NOMO-1 treated with DMSO at 0.1 percent for 48 hours (cell line): ENCODE measurements at regions not wholly inside any gene's neighbourhood (a gene's known extent, or its start where the extent isn't known, plus 50 kb on each side); places are given as distances from the start of the nearest gene placed in this dataset.

Source experiments
- DNase-seq: peaks from one replicate; lab custom pipeline; 2025; ENCODE audit not compliant: unreplicated experiment; lab: John Stamatoyannopoulos, UW

DNA sequence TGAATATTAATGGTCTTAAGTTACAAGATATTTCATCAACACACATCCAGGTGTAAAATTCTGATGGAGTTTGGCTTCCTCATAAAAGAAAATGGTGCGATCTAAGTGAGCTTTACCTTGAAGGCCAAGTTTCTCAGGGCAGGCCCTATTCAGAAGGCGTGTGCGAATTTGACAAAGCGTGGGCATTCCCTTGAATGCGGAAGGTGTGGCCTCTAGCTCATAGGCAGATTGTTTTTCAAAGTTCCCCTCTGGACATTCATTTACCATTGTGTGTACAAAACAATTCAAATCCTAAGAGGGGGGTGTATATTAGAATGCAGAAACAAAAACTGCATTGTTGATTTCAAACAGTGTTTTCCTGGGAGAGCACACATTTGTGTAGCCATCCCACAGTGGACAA, 411.9 kb upstream of the PKN2 start:
- DNase-seq, result no peak

DNA sequence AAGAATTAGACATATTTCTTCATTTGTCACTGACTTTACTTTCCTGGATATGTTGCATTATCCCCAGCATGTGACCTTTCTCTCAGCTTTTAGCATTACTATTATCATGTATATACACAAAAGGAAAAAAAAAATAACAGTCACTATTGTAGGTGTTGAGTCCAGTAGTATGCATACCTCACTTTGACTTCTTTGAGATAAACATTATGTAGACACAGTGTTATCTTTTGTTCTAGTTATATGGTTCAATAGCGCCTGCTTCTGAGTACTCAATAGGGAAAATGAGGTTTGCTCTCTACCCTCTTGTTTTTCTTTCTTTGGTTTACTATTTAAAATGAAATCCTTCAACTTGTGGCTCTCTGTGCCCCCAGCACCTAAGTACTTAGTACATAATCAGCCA, 409.6 kb upstream of the PKN2 start:
- no peak for DNase-seq

DNA sequence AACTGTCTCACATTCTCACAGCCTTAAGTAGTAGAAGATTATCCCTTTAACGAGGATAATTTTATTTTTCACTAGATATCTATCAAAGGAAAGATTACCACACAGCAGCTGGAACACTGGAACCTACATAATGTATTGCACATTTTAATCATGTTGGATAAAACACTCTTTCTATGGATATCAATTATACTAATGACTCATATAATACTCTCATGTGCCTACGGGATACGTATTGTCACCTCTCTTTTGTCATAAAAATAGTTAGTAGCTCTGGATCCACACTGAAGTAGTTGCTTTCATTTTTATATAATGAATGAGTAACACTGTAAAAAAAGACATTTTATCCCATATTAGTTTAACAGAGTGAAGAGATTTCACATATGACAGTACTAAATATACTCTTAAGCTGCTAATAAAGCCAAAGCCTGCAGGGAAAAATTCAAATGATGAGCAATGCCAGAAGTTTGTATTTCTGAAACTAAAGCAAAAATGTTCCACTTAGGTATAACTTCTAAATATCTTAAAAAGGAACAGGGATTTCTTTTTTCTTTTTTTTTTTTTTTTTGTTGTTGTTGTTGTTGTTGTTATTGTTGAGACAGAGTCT, 408.7 kb upstream of the PKN2 start:
- no peak for DNase-seq

DNA sequence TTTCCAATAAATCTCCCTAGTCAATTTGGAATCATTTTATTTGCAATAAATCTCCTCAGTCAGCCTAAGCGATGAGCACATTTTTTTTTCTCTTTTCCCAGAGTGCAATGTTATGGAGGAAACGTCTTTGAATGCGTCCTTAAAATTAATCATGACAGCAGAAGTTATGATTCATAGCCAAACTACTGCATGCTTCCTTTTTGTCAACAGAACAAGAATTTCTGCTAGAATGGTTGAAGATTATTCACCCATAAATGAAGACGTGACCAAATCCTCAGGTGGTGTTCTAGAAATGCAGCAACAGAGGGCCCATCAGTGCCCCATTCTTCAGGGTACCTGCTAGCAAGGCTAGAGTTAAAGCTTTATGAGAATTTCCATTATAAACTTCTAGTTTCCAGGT, 407.9 kb upstream of the PKN2 start:
- DNase-seq, result peak; percentile 5

DNA sequence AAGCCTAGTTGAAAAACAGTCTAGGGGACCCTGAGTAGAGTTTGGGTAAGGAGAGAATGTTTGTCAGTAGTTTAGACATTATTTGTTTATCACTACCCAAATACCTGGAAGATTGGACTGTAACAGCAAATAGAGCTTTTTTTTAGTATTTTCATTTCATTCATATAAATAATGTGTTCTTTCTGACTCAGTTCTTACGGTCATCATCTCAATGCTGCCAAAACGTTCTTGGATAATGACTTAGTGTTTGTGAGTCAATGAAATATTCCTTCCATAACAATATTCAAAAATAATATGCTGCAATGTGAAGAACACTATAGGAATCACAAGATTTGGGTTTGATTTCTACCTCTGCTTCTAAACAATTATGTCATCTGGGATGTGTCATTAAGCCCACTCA, 400.0 kb upstream of the PKN2 start:
- DNase-seq, result no peak

DNA sequence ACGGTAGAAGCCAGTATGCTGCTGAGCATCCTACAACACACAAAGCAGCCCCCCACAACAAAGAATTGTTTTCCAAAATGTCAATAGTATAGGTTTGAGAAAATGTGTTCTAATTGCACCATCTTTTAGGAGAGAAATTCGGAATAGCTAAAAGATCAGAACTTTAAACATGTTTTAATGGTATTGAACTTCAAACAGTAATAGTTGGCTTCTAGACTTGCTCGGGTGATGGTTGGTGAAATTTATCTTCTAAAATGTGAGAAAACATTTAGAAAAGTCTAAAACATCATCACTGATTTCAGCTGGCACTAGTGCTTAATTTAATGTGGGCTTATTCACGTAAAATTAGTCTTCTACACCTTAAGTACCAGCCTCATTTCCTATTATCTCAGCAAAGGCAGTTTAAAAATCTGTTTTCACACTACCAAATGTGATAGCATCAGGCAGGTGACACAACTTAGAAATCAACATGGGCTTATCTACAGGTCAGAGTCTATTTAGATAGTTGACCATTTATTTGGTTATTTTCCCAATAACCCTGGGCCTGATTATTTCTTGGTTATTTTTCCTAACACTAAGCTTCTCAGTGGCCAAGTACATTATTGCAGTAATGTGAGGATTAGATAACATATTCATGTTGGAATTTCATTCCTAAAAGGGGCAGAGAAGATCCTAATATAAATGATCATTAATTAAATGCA, 399.3 kb upstream of the PKN2 start:
- no peak for DNase-seq

DNA sequence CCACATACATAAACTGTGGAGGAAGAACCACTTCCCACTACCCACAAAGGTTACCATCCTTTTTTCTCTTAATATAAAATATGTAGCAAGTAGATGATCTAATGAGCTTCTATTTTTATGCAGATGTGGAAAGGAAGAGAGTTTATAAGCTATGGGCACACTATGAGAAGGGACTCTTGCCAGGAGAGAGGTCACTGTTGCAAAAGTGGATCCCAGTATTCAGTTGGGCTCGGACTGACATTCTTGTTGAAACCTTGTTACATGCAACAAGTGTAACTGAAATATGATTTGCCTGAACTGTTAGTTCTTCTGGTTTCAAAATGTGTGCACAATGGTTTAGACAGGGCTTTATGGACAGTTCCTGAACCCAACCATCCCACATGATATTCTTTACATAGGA, 397.4 kb upstream of the PKN2 start:
- no peak for DNase-seq

DNA sequence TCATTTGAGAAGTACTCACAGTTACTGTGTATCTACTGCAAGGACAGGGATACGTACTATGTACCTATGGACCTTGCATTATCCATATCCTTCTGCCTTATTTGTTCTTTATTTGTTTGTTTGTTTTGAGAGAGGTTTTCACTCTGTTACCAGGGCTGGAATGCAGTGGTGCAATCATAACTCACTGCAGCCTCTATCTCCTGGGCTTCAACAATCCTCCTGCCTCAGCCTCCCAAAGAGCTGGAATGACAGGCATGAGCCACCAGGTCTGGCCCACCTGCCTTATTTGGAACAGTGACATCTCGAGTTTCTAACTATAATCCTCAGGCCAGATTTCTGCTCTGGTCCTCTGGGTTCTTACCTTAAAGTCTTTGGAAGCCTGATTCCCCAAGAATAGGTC, 395.5 kb upstream of the PKN2 start:
- DNase-seq, result no peak

DNA sequence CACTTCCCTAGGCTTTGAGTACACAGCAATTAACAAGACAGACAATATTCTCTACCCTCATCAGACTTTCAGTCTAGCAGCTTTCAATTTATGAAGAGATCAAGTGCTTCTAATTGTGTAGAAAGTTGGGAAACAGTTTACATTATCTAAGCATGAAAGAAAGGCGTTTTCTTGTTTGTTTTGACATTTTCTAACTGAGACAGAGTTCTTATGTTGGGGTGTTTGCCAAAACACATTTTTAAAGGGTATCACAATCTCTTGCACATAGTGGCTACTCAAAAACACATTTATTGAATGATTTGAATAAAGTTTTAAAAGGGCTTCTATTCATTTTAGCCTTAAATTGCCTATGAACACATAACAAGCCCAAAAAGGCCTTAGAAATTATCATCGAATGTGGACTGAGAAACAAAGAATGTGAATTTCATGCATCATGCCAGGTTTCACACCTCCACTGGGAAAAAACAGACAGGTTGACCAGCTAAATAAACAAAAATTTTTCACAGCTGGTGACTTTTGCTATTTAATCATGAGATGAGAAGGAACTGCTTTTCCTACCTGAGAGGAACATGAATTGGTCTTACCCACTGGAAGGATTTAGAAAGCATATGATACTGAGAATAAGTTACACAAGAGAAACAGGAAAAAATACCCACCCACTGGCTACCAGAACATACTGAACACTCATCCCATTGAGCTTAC, 394.5 kb upstream of the PKN2 start:
- no peak for DNase-seq

DNA sequence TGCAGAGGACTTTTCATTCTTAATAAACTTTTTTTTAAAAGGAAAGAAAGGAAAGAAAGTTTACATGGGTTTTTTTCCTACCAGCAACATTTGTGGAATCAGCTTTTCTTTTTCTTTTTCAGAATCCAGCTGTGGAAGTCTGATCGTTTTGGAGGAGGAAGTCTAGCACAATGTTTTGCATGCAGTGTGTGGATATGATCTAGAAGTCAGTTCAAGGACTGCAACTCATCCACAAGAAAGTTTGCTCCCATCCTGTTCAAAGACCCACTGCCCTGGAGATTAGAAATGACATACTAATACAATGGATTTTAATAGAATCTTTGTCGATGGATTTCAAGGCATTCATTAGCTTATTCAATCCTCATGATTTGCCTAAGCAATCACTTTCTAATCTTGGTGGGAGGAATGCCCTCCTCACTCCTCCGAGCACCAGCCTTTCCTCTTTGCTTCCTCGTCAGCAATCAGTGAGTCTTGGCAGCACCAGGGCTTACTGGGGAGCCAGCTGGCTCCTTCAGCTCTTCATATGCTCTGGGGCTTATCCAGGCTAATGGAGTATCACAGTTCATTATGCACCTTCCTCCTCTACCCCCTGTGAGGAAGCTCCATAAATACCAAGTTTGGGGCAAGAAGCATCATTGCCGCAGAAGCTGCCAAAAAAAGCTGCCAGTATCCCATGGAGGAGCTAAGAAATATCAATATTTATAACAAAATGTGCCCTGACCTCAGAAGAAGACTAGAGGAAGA, 392.3 kb upstream of the PKN2 start:
- DNase-seq, result no peak

DNA sequence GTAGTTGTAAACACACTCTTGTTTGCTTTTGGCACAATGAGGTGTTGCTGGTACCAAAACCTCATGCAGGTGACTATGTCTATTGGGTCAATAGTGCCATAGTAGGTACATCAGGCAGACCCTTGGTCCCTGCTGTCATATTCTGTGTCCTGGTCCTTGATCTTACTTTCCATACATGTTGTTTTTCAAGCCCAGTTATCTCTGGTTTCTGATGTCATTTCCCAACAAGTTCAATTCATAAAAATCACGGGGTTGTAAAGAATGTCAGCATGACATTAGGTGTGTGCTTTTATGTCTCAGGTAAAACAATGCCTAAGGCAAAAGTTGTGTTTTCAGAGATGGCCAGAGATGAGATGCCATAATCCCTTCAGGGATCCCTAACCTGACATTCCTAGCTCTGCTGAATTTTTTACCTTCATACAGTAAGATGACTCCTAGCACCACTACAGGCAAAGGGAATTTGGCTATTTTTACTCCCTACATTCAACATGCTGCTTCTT, 390.3 kb upstream of the PKN2 start:
- DNase-seq, result no peak

DNA sequence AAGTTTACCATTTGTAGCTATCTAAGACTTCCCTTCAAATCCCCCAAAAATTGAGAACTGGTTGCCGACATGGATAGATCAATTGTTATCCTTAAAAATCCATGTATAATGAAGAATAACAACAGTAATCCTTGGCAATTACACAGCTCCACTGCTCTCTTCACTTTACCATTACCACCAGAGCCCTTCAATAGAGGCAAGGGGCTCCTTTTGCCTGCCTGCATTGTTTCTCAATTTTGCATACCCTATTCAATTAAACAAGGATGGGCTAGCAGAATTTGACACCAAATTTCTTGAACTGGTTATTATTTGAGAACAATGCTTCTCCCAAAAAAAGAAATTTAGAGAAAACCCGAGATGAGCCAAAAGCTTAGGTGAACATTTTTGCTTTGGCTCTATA, 387.8 kb upstream of the PKN2 start:
- no peak for DNase-seq

DNA sequence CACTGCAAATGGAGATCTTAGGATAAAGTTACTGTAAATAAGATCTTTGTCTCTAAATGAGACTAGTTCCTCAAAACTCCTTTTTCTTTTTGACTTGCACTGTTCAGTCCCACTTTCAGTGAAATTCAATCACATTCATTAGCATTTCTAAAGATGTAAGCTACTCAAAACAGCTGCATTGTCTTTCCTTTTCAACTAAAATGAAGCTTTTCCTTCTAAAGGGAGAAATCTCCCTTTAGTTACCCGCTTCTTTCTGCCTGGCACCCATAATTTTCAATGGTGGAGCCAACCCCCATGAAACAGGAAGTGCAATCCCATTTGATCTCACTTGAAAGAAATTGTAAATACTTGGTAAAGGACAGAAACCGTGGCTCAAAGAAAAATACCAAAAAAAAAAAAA, 387.4 kb upstream of the PKN2 start:
- DNase-seq, result no peak

DNA sequence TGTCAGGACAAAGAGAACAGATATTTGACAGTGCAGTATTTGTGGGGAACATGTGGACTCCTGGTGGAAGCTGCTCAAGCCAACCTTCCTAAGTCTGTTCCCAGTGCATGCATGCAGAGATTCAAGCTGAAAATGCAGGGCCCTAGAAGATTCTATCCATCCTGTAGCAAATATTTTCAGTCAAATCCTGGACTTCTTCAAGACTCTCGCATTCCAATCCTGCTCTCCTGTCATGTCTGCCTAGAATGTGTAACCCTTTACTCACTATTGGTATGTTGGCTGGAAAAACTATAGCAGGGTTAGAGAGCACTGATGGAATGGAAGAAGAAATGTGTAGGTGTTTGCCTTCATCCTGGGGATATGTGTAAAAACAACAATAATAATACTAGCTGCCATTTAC, 385.6 kb upstream of the PKN2 start:
- DNase-seq, result no peak

DNA sequence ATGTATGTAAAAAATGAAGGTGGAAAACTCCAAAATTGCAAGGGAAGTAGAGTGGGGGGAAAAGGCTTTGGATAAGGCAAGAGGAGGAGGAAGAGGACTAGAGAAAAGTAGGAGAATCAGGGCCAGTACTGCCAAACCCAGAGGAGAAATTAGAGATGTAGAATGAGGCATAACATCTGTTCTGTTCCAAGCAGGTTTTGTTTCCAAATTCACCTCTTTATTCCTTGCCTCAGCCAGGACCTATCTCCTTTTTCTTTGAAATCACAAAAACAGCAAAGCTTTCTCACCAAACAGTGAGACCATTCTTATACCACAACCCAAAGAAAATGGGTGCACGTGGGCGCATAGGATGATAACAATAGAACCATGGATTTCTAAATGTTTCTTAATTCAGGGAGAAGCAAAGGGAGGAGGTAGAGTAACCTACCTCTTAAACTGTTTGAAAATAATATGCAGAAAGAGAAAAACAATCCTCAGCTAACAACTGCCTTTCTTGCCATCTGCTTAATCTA, 383.3 kb upstream of the PKN2 start:
- no peak for DNase-seq

DNA sequence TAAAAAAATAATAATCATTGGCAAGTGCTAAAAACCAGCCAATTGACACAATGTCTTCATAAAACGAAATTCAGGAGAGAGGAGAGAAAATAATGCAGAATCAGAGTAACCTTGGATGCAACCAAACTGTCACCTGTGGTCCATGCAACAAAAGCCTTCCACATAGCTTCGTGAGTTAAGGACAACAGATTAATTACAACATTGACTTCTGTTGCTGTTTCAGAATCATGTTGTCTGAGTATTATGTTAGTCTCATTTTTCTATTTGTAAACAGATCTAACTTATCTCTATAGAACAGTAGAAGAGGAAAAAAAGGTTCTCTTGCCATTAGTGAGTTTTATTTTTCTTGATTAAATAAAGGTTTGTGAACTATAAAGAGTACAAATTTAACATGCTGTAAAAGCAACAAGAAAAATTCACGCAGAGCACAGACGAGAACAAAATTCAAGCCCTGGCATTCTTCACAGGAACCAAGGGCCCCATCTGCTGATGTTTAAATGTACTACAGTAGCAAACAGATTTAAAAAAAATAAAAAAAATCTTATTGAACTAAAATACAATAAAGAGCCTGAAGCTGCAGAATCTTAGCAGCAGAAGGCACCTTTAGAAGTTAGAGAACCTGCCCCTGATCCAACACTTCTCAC, 381.1 kb upstream of the PKN2 start:
- peak; percentile 22 for DNase-seq

DNA sequence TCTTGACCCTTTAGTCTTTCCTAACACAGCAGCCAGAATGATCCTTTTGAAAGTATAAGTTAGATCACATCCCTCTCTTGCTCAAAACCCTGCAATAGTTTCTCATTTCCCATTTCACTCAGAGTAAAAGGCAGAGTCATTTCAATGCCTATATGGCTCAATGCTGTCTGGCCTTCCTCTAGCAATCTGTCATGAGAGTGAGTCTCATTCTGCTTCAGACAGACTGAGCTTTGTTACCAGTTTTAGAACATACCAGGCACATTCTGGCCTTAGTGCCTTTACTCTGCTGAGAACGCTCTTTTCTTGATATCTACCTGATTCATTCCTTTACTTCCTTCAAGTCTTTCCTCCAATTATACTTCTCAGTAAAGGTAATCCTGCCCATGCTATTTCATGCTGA, 372.8 kb upstream of the PKN2 start:
- no peak for DNase-seq

DNA sequence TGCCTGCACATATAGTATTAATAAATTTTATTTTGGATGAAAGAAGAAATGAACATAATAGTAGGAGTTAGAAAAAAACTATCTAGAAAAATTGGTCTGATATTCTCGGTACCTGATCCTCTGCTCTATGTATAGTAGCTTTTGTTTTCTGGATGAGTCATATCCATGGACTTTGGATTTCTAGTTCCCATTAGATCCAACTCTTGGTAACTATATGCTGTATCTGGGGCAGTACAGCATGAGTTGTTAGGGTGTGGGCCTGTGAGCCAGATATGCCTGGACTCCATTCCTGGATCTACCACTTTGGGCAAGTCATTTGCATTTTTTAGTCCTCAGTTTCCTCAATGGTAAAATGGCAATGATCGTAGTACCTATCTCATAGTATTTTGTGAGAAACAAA, 372.2 kb upstream of the PKN2 start:
- no peak for DNase-seq

DNA sequence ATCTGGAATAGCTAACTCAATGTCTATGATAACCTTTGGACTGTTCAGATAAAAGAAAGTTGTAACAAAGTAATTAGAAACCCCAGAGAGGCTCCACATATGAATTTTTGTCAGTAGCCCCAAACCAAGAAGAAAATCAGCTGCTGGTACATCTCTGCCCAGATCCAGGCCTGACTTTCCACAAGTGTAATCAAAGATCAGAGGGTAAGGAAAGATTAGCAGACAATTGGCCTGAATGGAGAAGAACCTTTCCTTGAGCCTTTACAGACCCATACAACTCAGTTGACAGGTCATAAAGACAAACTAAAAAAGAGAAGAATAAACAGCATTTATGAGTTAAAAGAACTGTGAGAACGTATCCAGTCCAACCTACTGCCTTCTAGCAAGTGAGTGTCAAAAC, 366.7 kb upstream of the PKN2 start:
- no peak for DNase-seq

DNA sequence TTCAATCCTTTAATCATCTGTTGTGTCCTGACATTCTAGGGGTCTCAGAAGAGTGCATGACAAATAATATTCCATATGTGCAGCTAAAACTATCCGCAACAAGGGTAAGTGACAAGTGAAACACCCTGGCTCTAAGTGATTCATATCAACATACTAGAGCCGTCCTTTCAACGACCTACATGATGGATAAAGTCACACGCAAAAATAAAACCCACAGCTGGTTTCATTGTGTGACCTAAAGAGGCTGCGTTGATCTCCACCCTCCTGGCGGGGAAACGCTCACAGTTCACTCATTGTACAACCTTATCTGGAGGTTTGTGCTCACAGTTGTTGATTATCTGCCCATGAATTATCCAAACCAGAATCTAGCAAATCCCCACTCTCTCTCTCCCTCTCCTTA, 365.3 kb upstream of the PKN2 start:
- no peak for DNase-seq

DNA sequence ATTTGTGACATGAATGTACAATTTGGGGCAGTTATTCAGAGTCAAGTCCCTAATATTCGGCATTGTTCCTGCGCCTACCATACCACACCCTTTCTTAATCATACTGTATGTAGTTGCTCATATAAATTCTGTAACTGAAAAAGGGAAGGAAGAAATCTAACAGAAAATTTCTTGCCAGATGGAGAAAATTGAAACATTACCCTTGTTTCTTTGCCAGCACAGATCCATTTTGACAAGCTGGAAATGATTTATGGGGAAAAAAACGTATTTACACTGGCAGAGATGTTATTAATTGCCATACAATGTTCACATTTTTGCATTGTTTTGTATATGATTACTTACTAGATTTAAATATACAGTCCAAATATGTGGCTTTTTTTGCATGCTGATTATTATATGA, 363.8 kb upstream of the PKN2 start:
- no peak for DNase-seq
